AG08395 (cell line): ENCODE measurements at regions not wholly inside any gene's neighbourhood (a gene's known extent, or its start where the extent isn't known, plus 50 kb on each side); places are given as distances from the start of the nearest gene placed in this dataset.

Experiments
- DNase-seq: peaks from one replicate; pipeline ENCODE4 v3.0.0; 2012; ENCODE audit warnings: mixed read lengths, low spot score

- no peak for DNase-seq
These were observed 49.9 kb downstream of the CHRM3 start for GRCh38 chr1:239436286-239436685.

GRCh38 chr1:239437822-239438221 is 51.5 kb downstream of the CHRM3 start:
- no peak for DNase-seq

GRCh38 chr1:239438891-239439290 is 52.5 kb downstream of the CHRM3 start:
- DNase-seq: no peak

- no peak for DNase-seq
These were observed 57.0 kb downstream of the CHRM3 start for GRCh38 chr1:239443361-239443760.

GRCh38 chr1:239446611-239447010 is 60.2 kb downstream of the CHRM3 start:
- DNase-seq: no peak

GRCh38 chr1:239448911-239449310 is 62.5 kb downstream of the CHRM3 start:
- no peak for DNase-seq

- DNase-seq: no peak
These were observed 69.4 kb downstream of the CHRM3 start for GRCh38 chr1:239455743-239456142.

- DNase-seq: no peak
These were observed 70.4 kb downstream of the CHRM3 start for GRCh38 chr1:239456788-239457187.

- DNase-seq: no peak
These were observed 71.2 kb downstream of the CHRM3 start for GRCh38 chr1:239457491-239458143.

- no peak for DNase-seq
These were observed 71.8 kb downstream of the CHRM3 start for GRCh38 chr1:239458144-239458500.

GRCh38 chr1:239467730-239468129 is 81.4 kb downstream of the CHRM3 start:
- no peak for DNase-seq

- no peak for DNase-seq
These were observed 91.7 kb downstream of the CHRM3 start for GRCh38 chr1:239478069-239478468.

GRCh38 chr1:239483391-239483790 is 97.0 kb downstream of the CHRM3 start:
- no peak for DNase-seq

- DNase-seq: no peak
These were observed 107.5 kb downstream of the CHRM3 start for GRCh38 chr1:239493811-239494414.

- DNase-seq: no peak
These were observed 118.7 kb downstream of the CHRM3 start for GRCh38 chr1:239505094-239505493.

- DNase-seq: no peak
These were observed 121.5 kb downstream of the CHRM3 start for GRCh38 chr1:239507826-239508225.

GRCh38 chr1:239511875-239512274 is 125.5 kb downstream of the CHRM3 start:
- no peak for DNase-seq

- no peak for DNase-seq
These were observed 130.2 kb downstream of the CHRM3 start for GRCh38 chr1:239516579-239516978.

- no peak for DNase-seq
These were observed 140.0 kb downstream of the CHRM3 start for GRCh38 chr1:239526391-239526790.

GRCh38 chr1:239527051-239527693 is 140.8 kb downstream of the CHRM3 start:
- no peak for DNase-seq

- DNase-seq: no peak
These were observed 149.9 kb downstream of the CHRM3 start for GRCh38 chr1:239536165-239536849.

GRCh38 chr1:239537795-239538194 is 151.4 kb downstream of the CHRM3 start:
- DNase-seq: no peak
